Esophagus muscularis mucosa (tissue), 4 donors: ENCODE measurements at regions not wholly inside any gene's neighbourhood (a gene's known extent, or its start where the extent isn't known, plus 50 kb on each side); places are given as distances from the start of the nearest gene placed in this dataset.

Experiments
- CTCF ChIP-seq, 3 experiments: fragments of 200-600 bp in 2 of 3; fragments of 450-650 bp in 1 of 3; sonication (generic) in 2 of 3; IDR thresholded peaks; one replicate each; pipeline ENCODE4 v1.5.1; 2017 to 2019; ENCODE audit warnings: antibody characterized with exemption in 3 of 3, mild to moderate bottlenecking in 2 of 3, moderate library complexity in 1 of 3
- EP300 ChIP-seq: sonication (generic); formaldehyde crosslinking; IDR thresholded peaks from one replicate; pipeline ENCODE4 v1.6.1; 2017; ENCODE audit warnings: antibody characterized with exemption
- POLR2A ChIP-seq: fragments of 450-650 bp; IDR thresholded peaks from one replicate; pipeline ENCODE4 v1.6.1; 2017; ENCODE audit warnings: antibody characterized with exemption, moderate library complexity, mild to moderate bottlenecking, low read depth
- POLR2AphosphoS5 ChIP-seq, 2 donors: sonication (generic); formaldehyde crosslinking; IDR thresholded peaks; one replicate each; pipeline ENCODE4 v1.6.1; 2017; ENCODE audit warnings: antibody characterized with exemption in 2 of 2

GRCh38 chr2:83369601-83370418 is 1089.3 kb downstream of the SUCLG1 start:
- TF ChIP-seq CTCF (IDR thresholded peaks at IDR 0.05) = no peak
- TF ChIP-seq POLR2AphosphoS5 (IDR thresholded peaks at IDR 0.05) = no peak
- TF ChIP-seq EP300 = no peak
- TF ChIP-seq POLR2A = no peak
